IMR-90 (cell line): ENCODE measurements at regions not wholly inside any gene's neighbourhood (a gene's known extent, or its start where the extent isn't known, plus 50 kb on each side); places are given as distances from the start of the nearest gene placed in this dataset.
A peak's percentile ranks its signal among the peaks of the same experiment; 100 is the strongest.

ENCODE experiments used
- ATAC-seq: fragments of 200-7000 bp; cut with Tn5 transposase; 2 replicates; pipeline ENCODE4 v1.9.1; 2020; ENCODE audit warnings: low read depth, mild to moderate bottlenecking, moderate library complexity
- BruUV-seq: library from RNA; stranded (reverse); fragments of 400-500 nt; replicated peaks from 2 replicates; lab custom pipeline; 2021; lab: Mats Ljungman, UMichigan
- CTCF ChIA-PET: fragments of 300-600 bp; formaldehyde crosslinking; extraction: SDS; loops from one replicate; lab custom pipeline; 2021; ENCODE audit warnings: antibody characterized with exemption; lab: Yijun Ruan, JAX
- POLR2A ChIA-PET: fragments of 300-600 bp; sonication (Branson Sonifier 250); formaldehyde crosslinking; loops from one replicate; lab custom pipeline; 2022; ENCODE audit warnings: antibody characterized with exemption; ENCODE audit not compliant: unreplicated experiment; lab: Charles Lee
- DNase-seq: peaks from one replicate; pipeline ENCODE4 v3.0.0; 2013
- H2AFZ ChIP-seq: replicated peaks from 2 replicates; pipeline ENCODE3; 2013; ENCODE audit warnings: low read length, mild to moderate bottlenecking; ENCODE audit not compliant: poor library complexity
- H2AK5ac ChIP-seq: 2 replicates; pipeline ENCODE4 v1.6.1; 2013; ENCODE audit warnings: low read depth, low read length, inconsistent platforms
- H2AK9ac ChIP-seq: replicated peaks from 2 replicates; pipeline ENCODE3; 2013; ENCODE audit warnings: mild to moderate bottlenecking, low read depth, low read length, moderate library complexity; ENCODE audit not compliant: poor library complexity
- H2BK120ac ChIP-seq: 2 replicates; pipeline ENCODE4 v1.6.1; 2013; ENCODE audit warnings: low read depth, low read length, inconsistent platforms
- H2BK15ac ChIP-seq: 3 replicates; pipeline ENCODE4 v1.6.1; 2013; ENCODE audit warnings: low read depth, low read length, inconsistent platforms
- H2BK20ac ChIP-seq: 2 replicates; pipeline ENCODE4 v1.6.1; 2013; ENCODE audit warnings: low read depth, mild to moderate bottlenecking, inconsistent platforms, low read length, moderate library complexity
- H2BK5ac ChIP-seq: 2 replicates; pipeline ENCODE4 v1.6.1; 2013; ENCODE audit warnings: mild to moderate bottlenecking, low read depth, low read length, inconsistent platforms; ENCODE audit not compliant: poor library complexity, severe bottlenecking
- H3K14ac ChIP-seq: replicated peaks from 2 replicates; pipeline ENCODE4 v1.6.1; 2013; ENCODE audit warnings: low read depth, low read length, inconsistent platforms
- H3K18ac ChIP-seq: 2 replicates; pipeline ENCODE4 v1.6.1; 2013; ENCODE audit warnings: low read depth, low read length, control low read depth
- H3K23ac ChIP-seq: 2 replicates; pipeline ENCODE4 v1.6.1; 2013; ENCODE audit warnings: low read depth, low read length, inconsistent platforms
- H3K27ac ChIP-seq: 2 replicates; pipeline ENCODE4 v1.5.1; 2013; ENCODE audit warnings: mild to moderate bottlenecking, control low read depth, low read length; ENCODE audit not compliant: insufficient read depth
- H3K27me3 ChIP-seq: 2 replicates; pipeline ENCODE4 v1.6.1; 2013; ENCODE audit warnings: low read length; ENCODE audit not compliant: control insufficient read depth, insufficient read depth
- H3K36me3 ChIP-seq: 2 replicates; pipeline ENCODE4 v1.6.1; 2013; ENCODE audit warnings: low read length, mixed read lengths; ENCODE audit not compliant: control insufficient read depth, insufficient read depth
- H3K4ac ChIP-seq: 2 replicates; pipeline ENCODE4 v1.6.1; 2013; ENCODE audit warnings: low read depth, low read length, inconsistent platforms
- H3K4me1 ChIP-seq: 2 replicates; pipeline ENCODE4 v1.6.1; 2013; ENCODE audit warnings: low read length, mixed read lengths; ENCODE audit not compliant: control insufficient read depth, insufficient read depth
- H3K4me2 ChIP-seq: 2 replicates; pipeline ENCODE4 v1.6.1; 2013; ENCODE audit warnings: low read depth, mild to moderate bottlenecking, control low read depth, low read length, moderate library complexity
- H3K4me3 ChIP-seq: 2 replicates; pipeline ENCODE4 v1.5.1; 2013; ENCODE audit warnings: low read depth, mild to moderate bottlenecking, control low read depth, low read length, moderate library complexity; ENCODE audit not compliant: insufficient read depth
- H3K56ac ChIP-seq: 2 replicates; pipeline ENCODE4 v1.6.1; 2013; ENCODE audit warnings: low read length, inconsistent platforms; ENCODE audit not compliant: insufficient read depth; ENCODE audit errors: extremely low read depth
- H3K79me1 ChIP-seq, 2 experiments: 2 replicates each; pipeline ENCODE4 v1.6.1; 2013; ENCODE audit warnings: low read length in 2 of 2, inconsistent platforms in 1 of 2, low read depth in 1 of 2
- H3K9ac ChIP-seq: 2 replicates; pipeline ENCODE4 v1.6.1; 2013; ENCODE audit warnings: low read depth, low read length, control low read depth
- H3K9me1 ChIP-seq: 2 replicates; pipeline ENCODE4 v1.6.1; 2013; ENCODE audit warnings: low read length, inconsistent platforms; ENCODE audit not compliant: insufficient read depth
- H3K9me3 ChIP-seq: 2 replicates; pipeline ENCODE4 v1.6.1; 2013; ENCODE audit warnings: low read length; ENCODE audit not compliant: control insufficient read depth, insufficient read depth
- H4K20me1 ChIP-seq: 2 replicates; pipeline ENCODE4 v1.6.1; 2013; ENCODE audit warnings: low read length, inconsistent platforms; ENCODE audit not compliant: insufficient read depth
- H4K5ac ChIP-seq: 2 replicates; pipeline ENCODE4 v1.6.1; 2013; ENCODE audit warnings: mild to moderate bottlenecking, low read depth, low read length, control low read depth
- H4K8ac ChIP-seq, 2 experiments: 2 replicates each; pipeline ENCODE4 v1.6.1; 2013; ENCODE audit warnings: low read depth in 2 of 2, low read length in 2 of 2, control low read depth in 1 of 2, inconsistent platforms in 1 of 2
- H4K91ac ChIP-seq: 2 replicates; pipeline ENCODE4 v1.6.1; 2013; ENCODE audit warnings: low read depth, low read length, inconsistent platforms; ENCODE audit not compliant: insufficient read depth
- BHLHE40 ChIP-seq: fragments of 150-350 bp; IDR thresholded peaks from 2 replicates; pipeline ENCODE4 v1.6.1; 2016; ENCODE audit warnings: mild to moderate bottlenecking, low read depth, low read length
- MAFK ChIP-seq: IDR thresholded peaks from 2 replicates; pipeline ENCODE4 v1.6.1; 2012; ENCODE audit warnings: low read depth, low read length, improper control_type of control experiment
- MXI1 ChIP-seq: IDR thresholded peaks from 2 replicates; pipeline ENCODE4 v1.6.1; 2012; ENCODE audit warnings: low read depth, mild to moderate bottlenecking, low read length, moderate library complexity, borderline replicate concordance
- NFE2L2 ChIP-seq: fragments of 150-350 bp; IDR thresholded peaks from 2 replicates; pipeline ENCODE4 v1.6.1; 2016; ENCODE audit warnings: low read depth, mild to moderate bottlenecking, low read length
- RCOR1 ChIP-seq: IDR thresholded peaks from 2 replicates; pipeline ENCODE4 v1.6.1; 2012; ENCODE audit warnings: mild to moderate bottlenecking, low read length, improper control_type of control experiment; ENCODE audit not compliant: insufficient replicate concordance
- WGBS, 2 experiments: methylation state at CpG; one replicate each; pipeline versions ENCODE4 v1.1.5 to v1.1.7; 2013; ENCODE audit warnings: missing lambda C conversion rate in 2 of 2; ENCODE audit not compliant: insufficient read length in 1 of 2; ENCODE audit errors: extremely low coverage in 2 of 2; 5-methylcytosine and 5-hydroxymethylcytosine counted together
- dilution Hi-C: fragments of 300-500 bp; cut with HindIII; formaldehyde crosslinking; loops from one replicate; pipeline ENCODE4 v1.14.3; 2018; ENCODE audit warnings: low sequenced_read_pairs; ENCODE audit not compliant: unreplicated experiment
- in situ Hi-C: fragments of 300-500 bp; cut with MboI; formaldehyde crosslinking; loops from 3 replicates; pipeline ENCODE4 v1.14.3; 2019; ENCODE audit warnings: low sequenced_read_pairs, inconsistent platforms, mixed read lengths
- intact Hi-C: fragments of 100-400 bp; cut with micrococcal nuclease; formaldehyde crosslinking; loops from 2 replicates; pipeline ENCODE4 v1.10.0; 2022
- TF ChIP-seq, protein P1 (sequence below): conservative IDR thresholded peaks from 2 replicates; pipeline ENCODE4 v1.5.1; 2012; ENCODE audit warnings: mild to moderate bottlenecking, low read depth, low read length, improper control_type of control experiment
- TF ChIP-seq, protein P2 (sequence below): fragments of 150-350 bp; IDR thresholded peaks from 2 replicates; pipeline ENCODE4 v1.6.1; 2016; ENCODE audit warnings: low read depth, mild to moderate bottlenecking, low read length, moderate library complexity, borderline replicate concordance

DNA sequence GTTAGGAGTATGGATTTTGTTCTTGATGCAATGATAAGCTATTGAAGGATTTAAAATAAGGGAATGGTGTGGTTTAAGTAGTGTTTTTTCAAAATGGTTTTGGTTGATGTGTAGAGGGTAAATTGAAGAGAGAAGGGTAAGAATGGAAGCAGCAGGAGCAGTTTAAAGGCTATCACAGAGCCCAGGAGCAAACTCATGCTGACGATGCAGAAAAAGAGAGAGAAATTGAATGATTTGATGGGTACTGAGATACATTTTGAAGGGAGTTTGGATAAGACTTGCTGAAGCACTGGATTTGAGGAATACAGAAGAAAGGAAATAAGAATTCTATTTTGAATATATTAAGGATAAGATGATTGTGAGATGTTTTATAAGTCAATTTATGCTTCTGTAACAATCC, 300.8 kb upstream of the LYPLAL1 start:
- H3K4ac ChIP-seq: no peak overlapping the region
- H4K8ac ChIP-seq: no peak overlapping the region; a peak in 1 of 4 replicates
- H3K23ac ChIP-seq: peak overlapping the region; percentile 51
- CTCF ChIA-PET: no interaction called here
- H2AK5ac ChIP-seq: no peak overlapping the region
- no peaks in the 10 kb centered on the region for H3K9me3 ChIP-seq
- in situ Hi-C loops (no loop called here), intact Hi-C loops (no loop called here), dilution Hi-C loops (no loop called here)
- H3K27me3 ChIP-seq: no peaks in the 10 kb centered on the region
- POLR2A ChIA-PET: no interaction called here
- H3K4me1 ChIP-seq: no peaks in the 10 kb centered on the region; the same call in 1 of the 2 replicates
- 0 out of 2 replicates have a peak overlapping the region, but pooled peaks have one; percentile 42 for H2BK20ac ChIP-seq
- no peak overlapping the region for H2AK9ac ChIP-seq
- H4K91ac ChIP-seq: no peak overlapping the region
- H2BK5ac ChIP-seq: peak overlapping the region; percentile 23
- H3K14ac ChIP-seq: 0 out of 2 replicates have a peak overlapping the region, but pooled peaks have one; percentile 35
- H4K5ac ChIP-seq: peak overlapping the region; percentile 30; the same call in 1 of the 2 replicates
- no peak for DNase-seq
- H3K9ac ChIP-seq: no peak overlapping the region
- H4K20me1 ChIP-seq: no peaks in the 10 kb centered on the region
- H2AFZ ChIP-seq: no peak overlapping the region
- H2BK120ac ChIP-seq: peak overlapping the region; percentile 49; the same call in 1 of the 2 replicates
- H3K9me1 ChIP-seq: no peaks in the 10 kb centered on the region
- H3K18ac ChIP-seq: no peak overlapping the region
- TF ChIP-seq, protein P1, sequence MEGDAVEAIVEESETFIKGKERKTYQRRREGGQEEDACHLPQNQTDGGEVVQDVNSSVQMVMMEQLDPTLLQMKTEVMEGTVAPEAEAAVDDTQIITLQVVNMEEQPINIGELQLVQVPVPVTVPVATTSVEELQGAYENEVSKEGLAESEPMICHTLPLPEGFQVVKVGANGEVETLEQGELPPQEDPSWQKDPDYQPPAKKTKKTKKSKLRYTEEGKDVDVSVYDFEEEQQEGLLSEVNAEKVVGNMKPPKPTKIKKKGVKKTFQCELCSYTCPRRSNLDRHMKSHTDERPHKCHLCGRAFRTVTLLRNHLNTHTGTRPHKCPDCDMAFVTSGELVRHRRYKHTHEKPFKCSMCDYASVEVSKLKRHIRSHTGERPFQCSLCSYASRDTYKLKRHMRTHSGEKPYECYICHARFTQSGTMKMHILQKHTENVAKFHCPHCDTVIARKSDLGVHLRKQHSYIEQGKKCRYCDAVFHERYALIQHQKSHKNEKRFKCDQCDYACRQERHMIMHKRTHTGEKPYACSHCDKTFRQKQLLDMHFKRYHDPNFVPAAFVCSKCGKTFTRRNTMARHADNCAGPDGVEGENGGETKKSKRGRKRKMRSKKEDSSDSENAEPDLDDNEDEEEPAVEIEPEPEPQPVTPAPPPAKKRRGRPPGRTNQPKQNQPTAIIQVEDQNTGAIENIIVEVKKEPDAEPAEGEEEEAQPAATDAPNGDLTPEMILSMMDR: no peak
- peak; percentile 32; the same call in 1 of the 2 replicates for TF ChIP-seq MAFK
- TF ChIP-seq, protein P2, sequence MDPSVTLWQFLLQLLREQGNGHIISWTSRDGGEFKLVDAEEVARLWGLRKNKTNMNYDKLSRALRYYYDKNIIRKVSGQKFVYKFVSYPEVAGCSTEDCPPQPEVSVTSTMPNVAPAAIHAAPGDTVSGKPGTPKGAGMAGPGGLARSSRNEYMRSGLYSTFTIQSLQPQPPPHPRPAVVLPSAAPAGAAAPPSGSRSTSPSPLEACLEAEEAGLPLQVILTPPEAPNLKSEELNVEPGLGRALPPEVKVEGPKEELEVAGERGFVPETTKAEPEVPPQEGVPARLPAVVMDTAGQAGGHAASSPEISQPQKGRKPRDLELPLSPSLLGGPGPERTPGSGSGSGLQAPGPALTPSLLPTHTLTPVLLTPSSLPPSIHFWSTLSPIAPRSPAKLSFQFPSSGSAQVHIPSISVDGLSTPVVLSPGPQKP: no peak
- TF ChIP-seq NFE2L2: no peak
- no peak for TF ChIP-seq BHLHE40
- TF ChIP-seq MXI1: no peak
- no peak for TF ChIP-seq RCOR1
- H3K4me3 ChIP-seq: no peak overlapping the region
- H3K56ac ChIP-seq: no peak overlapping the region
- H2BK15ac ChIP-seq: peak overlapping the region; percentile 26; the same call in 2 of the 3 replicates
- H3K36me3 ChIP-seq: no peaks in the 10 kb centered on the region
- no peak overlapping the region for H3K27ac ChIP-seq
- no TSS peak for BruUV-seq
- H3K4me2 ChIP-seq: no peak overlapping the region
- ATAC-seq: no peak
- H3K79me1 ChIP-seq: no peaks in the 10 kb centered on the region
- 78% methylated on average over 1 of the region's 1 CpG; no CpG with 5 or more reads in 1 of the 2 experiments for WGBS, 2 experiments
